ENCODE measurements at regions not wholly inside any gene's neighbourhood (a gene's known extent, or its start where the extent isn't known, plus 50 kb on each side); places are given as distances from the start of the nearest gene placed in this dataset.
A peak's percentile ranks its signal among the peaks of the same experiment; 100 is the strongest.

GRCh38 chr1:39090757-39091380, 64.7 kb downstream of the NDUFS5 start (continued):
- TF ChIP-seq RBBP5 (IDR thresholded peaks at IDR 0.05; ENCODE audit: borderline replicate concordance, insufficient read depth, low read length, poor library complexity, severe bottlenecking) (no peak), ZNF124 (CRISPR knock-in tag; IDR thresholded peaks at IDR 0.05) (no peak), COPS2 (conservative IDR thresholded peaks at IDR 0.05) (no peak), BCOR (IDR thresholded peaks at IDR 0.05) (no peak)

DNA sequence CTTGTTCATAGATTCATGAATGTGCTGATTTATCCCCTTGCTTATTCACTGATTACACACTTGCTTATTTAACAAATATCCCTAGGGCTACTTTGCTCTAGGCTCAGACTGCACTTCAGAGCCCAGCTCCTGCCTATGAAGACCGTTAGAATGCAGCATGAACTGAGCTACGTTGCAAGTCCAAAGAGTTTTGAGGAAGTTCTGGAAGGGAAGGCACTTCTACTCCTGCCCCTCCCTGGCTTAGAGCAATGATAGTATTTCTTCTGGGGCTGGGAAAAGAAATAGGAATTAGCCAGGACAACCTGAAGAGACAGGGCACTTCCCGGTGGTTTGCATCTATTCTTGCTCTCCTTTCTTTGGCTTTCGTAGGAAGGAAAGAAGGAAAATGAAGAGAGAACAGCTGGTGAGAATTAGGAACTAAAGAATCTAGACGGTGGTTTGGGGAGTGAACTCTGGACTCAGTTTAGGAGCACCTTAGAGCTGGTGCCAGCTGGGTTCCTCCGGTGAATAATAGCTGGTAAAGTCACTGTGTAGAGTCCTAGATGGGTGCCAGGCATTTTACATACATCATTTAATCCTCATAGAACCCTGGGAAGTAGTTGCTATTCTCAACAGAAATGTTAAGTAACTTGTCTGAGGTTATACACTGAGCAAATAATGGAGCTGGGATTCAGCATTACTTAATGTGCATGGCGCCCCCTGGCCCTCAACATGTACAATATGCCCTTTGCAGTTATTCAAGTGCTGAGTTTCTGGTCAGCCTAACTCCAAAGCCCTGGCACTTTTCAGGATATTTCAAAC, 65.9 kb downstream of the NDUFS5 start:
- intact Hi-C loops (cut with micrococcal nuclease) = loop anchor here (1.0 to 5.0 kb wide), 4 partner anchors 102 to 485 kb away; no protein-coding TSS in a partner anchor
- WGBS (ENCODE audit: insufficient coverage, low coverage, missing lambda C conversion rate) = 18% methylated on average over 7 of the region's 7 CpGs
- 0 out of 4 replicates have a peak, but pooled peaks of 1 of the 2 experiments have one; percentile 7 for TF ChIP-seq RCOR1 (IDR thresholded peaks at IDR 0.05; ENCODE audit: borderline replicate concordance in 1 of 2, low read depth in 2 of 2, low read length in 2 of 2)
- TF ChIP-seq, protein P1, sequence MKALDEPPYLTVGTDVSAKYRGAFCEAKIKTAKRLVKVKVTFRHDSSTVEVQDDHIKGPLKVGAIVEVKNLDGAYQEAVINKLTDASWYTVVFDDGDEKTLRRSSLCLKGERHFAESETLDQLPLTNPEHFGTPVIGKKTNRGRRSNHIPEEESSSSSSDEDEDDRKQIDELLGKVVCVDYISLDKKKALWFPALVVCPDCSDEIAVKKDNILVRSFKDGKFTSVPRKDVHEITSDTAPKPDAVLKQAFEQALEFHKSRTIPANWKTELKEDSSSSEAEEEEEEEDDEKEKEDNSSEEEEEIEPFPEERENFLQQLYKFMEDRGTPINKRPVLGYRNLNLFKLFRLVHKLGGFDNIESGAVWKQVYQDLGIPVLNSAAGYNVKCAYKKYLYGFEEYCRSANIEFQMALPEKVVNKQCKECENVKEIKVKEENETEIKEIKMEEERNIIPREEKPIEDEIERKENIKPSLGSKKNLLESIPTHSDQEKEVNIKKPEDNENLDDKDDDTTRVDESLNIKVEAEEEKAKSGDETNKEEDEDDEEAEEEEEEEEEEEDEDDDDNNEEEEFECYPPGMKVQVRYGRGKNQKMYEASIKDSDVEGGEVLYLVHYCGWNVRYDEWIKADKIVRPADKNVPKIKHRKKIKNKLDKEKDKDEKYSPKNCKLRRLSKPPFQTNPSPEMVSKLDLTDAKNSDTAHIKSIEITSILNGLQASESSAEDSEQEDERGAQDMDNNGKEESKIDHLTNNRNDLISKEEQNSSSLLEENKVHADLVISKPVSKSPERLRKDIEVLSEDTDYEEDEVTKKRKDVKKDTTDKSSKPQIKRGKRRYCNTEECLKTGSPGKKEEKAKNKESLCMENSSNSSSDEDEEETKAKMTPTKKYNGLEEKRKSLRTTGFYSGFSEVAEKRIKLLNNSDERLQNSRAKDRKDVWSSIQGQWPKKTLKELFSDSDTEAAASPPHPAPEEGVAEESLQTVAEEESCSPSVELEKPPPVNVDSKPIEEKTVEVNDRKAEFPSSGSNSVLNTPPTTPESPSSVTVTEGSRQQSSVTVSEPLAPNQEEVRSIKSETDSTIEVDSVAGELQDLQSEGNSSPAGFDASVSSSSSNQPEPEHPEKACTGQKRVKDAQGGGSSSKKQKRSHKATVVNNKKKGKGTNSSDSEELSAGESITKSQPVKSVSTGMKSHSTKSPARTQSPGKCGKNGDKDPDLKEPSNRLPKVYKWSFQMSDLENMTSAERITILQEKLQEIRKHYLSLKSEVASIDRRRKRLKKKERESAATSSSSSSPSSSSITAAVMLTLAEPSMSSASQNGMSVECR (CRISPR knock-in tag; IDR thresholded peaks at IDR 0.05) = 0 out of 2 replicates have a peak, but pooled peaks have one; percentile 32
- TF ChIP-seq HMG20A (CRISPR knock-in tag; conservative IDR thresholded peaks at IDR 0.05) = no peak
- TF ChIP-seq ZNF165 (CRISPR knock-in tag; IDR thresholded peaks at IDR 0.05; ENCODE audit: borderline replicate concordance) = no peak
- no peak for TF ChIP-seq GTF2A2 (tag; IDR thresholded peaks at IDR 0.05)
- TF ChIP-seq ZFP36 (IDR thresholded peaks at IDR 0.05; ENCODE audit: low read depth, low read length, partially characterized antibody) = no peak
- no peak for TF ChIP-seq EZH2 (IDR thresholded peaks at IDR 0.05; ENCODE audit: borderline replicate concordance, low read depth, low read length)
- TF ChIP-seq, protein P2, sequence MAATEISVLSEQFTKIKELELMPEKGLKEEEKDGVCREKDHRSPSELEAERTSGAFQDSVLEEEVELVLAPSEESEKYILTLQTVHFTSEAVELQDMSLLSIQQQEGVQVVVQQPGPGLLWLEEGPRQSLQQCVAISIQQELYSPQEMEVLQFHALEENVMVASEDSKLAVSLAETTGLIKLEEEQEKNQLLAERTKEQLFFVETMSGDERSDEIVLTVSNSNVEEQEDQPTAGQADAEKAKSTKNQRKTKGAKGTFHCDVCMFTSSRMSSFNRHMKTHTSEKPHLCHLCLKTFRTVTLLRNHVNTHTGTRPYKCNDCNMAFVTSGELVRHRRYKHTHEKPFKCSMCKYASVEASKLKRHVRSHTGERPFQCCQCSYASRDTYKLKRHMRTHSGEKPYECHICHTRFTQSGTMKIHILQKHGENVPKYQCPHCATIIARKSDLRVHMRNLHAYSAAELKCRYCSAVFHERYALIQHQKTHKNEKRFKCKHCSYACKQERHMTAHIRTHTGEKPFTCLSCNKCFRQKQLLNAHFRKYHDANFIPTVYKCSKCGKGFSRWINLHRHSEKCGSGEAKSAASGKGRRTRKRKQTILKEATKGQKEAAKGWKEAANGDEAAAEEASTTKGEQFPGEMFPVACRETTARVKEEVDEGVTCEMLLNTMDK (IDR thresholded peaks at IDR 0.05; ENCODE audit: borderline replicate concordance, insufficient read depth, low read depth, low read length, poor library complexity, severe bottlenecking) = peak; percentile 49

More for the DNA sequence above, 65.9 kb downstream of the NDUFS5 start:
- Histone ChIP-seq H3K4me3 (no peak overlapping the region), H3K27ac (ENCODE audit: extremely low read depth, low read depth, low read length) (no peak overlapping the region), H3K9me1 (ENCODE audit: control insufficient read depth, insufficient read depth, low read length) (no peaks in the 10 kb centered on the region), H3K79me2 (ENCODE audit: control insufficient read depth, insufficient read depth, low read length) (no peaks in the 10 kb centered on the region), H3K9me3 (replicated peaks; ENCODE audit: control insufficient read depth, insufficient read depth, low read depth, low read length) (no peaks in the 10 kb centered on the region), H2AFZ (ENCODE audit: low read depth, low read length) (peak overlapping the region; percentile 28; the same call in 1 of the 2 replicates), H4K20me1 (replicated peaks; ENCODE audit: control insufficient read depth, insufficient read depth, low read length) (no peaks in the 10 kb centered on the region), H3K9ac (ENCODE audit: insufficient read depth in 1 of 2, low read depth in 2 of 2, low read length in 2 of 2) (no peak overlapping the region), H3K4me2 (ENCODE audit: insufficient read depth, low read length) (no peak overlapping the region), H3K4me1 (replicated peaks in 1 of 2; ENCODE audit: control insufficient read depth in 2 of 2, insufficient read depth in 2 of 2, low read length in 2 of 2) (peaks cover 2 to 5% of the 10 kb centered on the region in 2 experiments; a peak in 2 of 5 replicates), H3K36me3 (ENCODE audit: control insufficient read depth, insufficient read depth, low read length) (no peaks in the 10 kb centered on the region), H3K27me3 (ENCODE audit: control insufficient read depth in 2 of 2, insufficient read depth in 2 of 2, low read length in 2 of 2) (no peaks in the 10 kb centered on the region)
- in situ Hi-C loops (cut with MboI) = no loop called here
- CTCF ChIA-PET (ENCODE audit: low intra/inter-chr PET ratio) = interaction anchor here (0.7 to 1.3 kb wide), 4 partner anchors 11 to 1039 kb away, joined by 3 to 6 read pairs (median 4); no protein-coding TSS in a partner anchor
- DNase-seq (ENCODE audit: extremely low read depth in 1 of 4, low spot score in 3 of 4) (peak; percentile 40 to 87 (median 48)), FAIRE-seq (peak; percentile 88), ATAC-seq (peak; percentile 92)
- POLR2A ChIA-PET = interaction anchor here (0.6 to 1.9 kb wide), 10 partner anchors 10 to 534 kb away, joined by 3 to 14 read pairs (median 3); partner anchors contain the start of gene NDUFS5
- BruUV-seq (replicated peaks) = no TSS peak
